K562 (cell line): ENCODE measurements at regions not wholly inside any gene's neighbourhood (a gene's known extent, or its start where the extent isn't known, plus 50 kb on each side); places are given as distances from the start of the nearest gene placed in this dataset.

Source experiments
- CEBPB ChIP-seq: fragments of 450-650 bp; IDR thresholded peaks from 2 replicates; pipeline ENCODE4 v1.6.1; 2016; ENCODE audit warnings: missing genetic modification characterization, missing compliant biosample characterization
- DIDO1 ChIP-seq: fragments of 450-650 bp; IDR thresholded peaks from 2 replicates; pipeline ENCODE4 v1.6.1; 2016; ENCODE audit warnings: low read depth, missing biosample characterization, missing genetic modification characterization
- ELF2 ChIP-seq: fragments of 250-450 bp; sonication (Bioruptor Pico); IDR thresholded peaks from 2 replicates; pipeline ENCODE4 v1.5.0; 2021; ENCODE audit warnings: mild to moderate bottlenecking
- ETV6 ChIP-seq, 3 experiments: fragments of 150-350 bp in 1 of 3; sonication (generic) in 1 of 3; formaldehyde crosslinking in 1 of 3; IDR thresholded peaks; 2 replicates each; pipeline versions ENCODE4 v1.6.1 to v1.8.0; 2014 to 2022; ENCODE audit warnings: borderline replicate concordance in 2 of 3, low read depth in 2 of 3, antibody characterized with exemption in 1 of 3, low read length in 1 of 3, mild to moderate bottlenecking in 1 of 3, missing genetic modification reagents in 1 of 3
- MBD2 ChIP-seq: sonication (generic); IDR thresholded peaks from 2 replicates; pipeline ENCODE4 v1.6.1; 2016; ENCODE audit warnings: low read depth, borderline replicate concordance
- MCM2 ChIP-seq: fragments of 450-650 bp; IDR thresholded peaks from 2 replicates; pipeline ENCODE4 v1.6.1; 2017; ENCODE audit warnings: low read depth, mild to moderate bottlenecking
- MTA3 ChIP-seq: fragments of 450-650 bp; formaldehyde crosslinking; IDR thresholded peaks from 2 replicates; pipeline ENCODE4 v1.6.1; 2017; ENCODE audit warnings: mild to moderate bottlenecking, borderline replicate concordance
- NR3C1 ChIP-seq: sonication (generic); formaldehyde crosslinking; IDR thresholded peaks from 2 replicates; pipeline ENCODE4 v1.8.1; 2022; ENCODE audit warnings: missing genetic modification reagents
- SETDB1 ChIP-seq: IDR thresholded peaks from one replicate; pipeline ENCODE4 v1.6.1; 2012; ENCODE audit warnings: low read length, control low read depth, inconsistent platforms
- SMARCA4 ChIP-seq: fragments of 450-650 bp; IDR thresholded peaks from 2 replicates; pipeline ENCODE4 v1.6.1; 2016
- TEAD4 ChIP-seq, 2 experiments: sonication (generic) in 1 of 2; formaldehyde crosslinking in 1 of 2; IDR thresholded peaks; 2 replicates each; pipeline versions ENCODE4 v1.6.1 to v1.8.0; 2012 to 2022; ENCODE audit warnings: borderline replicate concordance in 1 of 2, inconsistent platforms in 1 of 2, low read length in 1 of 2, mild to moderate bottlenecking in 1 of 2, missing genetic modification reagents in 1 of 2
- TOE1 ChIP-seq, 2 experiments: fragments of 450-650 bp in 1 of 2; sonication (generic) in 1 of 2; formaldehyde crosslinking in 1 of 2; IDR thresholded peaks; 2 replicates each; pipeline versions ENCODE4 v1.7.1 to v1.8.0; 2016 to 2022; ENCODE audit warnings: borderline replicate concordance in 2 of 2, mild to moderate bottlenecking in 2 of 2, antibody characterized with exemption in 1 of 2, inconsistent platforms in 1 of 2, low read depth in 1 of 2, missing genetic modification reagents in 1 of 2, moderate library complexity in 1 of 2
- XRCC4 ChIP-seq: IDR thresholded peaks from one replicate; pipeline ENCODE4 v1.6.1; 2011; ENCODE audit not compliant: insufficient read depth, insufficient read length; ENCODE audit errors: extremely low read depth
- ZBTB1 ChIP-seq: sonication (generic); formaldehyde crosslinking; IDR thresholded peaks from 2 replicates; pipeline ENCODE4 v1.8.1; 2023; ENCODE audit warnings: missing genetic modification reagents, low read depth, mild to moderate bottlenecking, borderline replicate concordance
- ZNF184 ChIP-seq: sonication (generic); formaldehyde crosslinking; IDR thresholded peaks from 2 replicates; pipeline ENCODE4 v1.5.0; 2020; ENCODE audit warnings: missing genetic modification reagents
- ZNF197 ChIP-seq: fragments of 200-800 bp; sonication (Bioruptor generic); IDR thresholded peaks from 2 replicates; pipeline ENCODE4 v1.6.1; 2016; ENCODE audit warnings: low read depth, missing genetic modification characterization, missing compliant biosample characterization
- ZNF217 ChIP-seq: sonication (generic); formaldehyde crosslinking; IDR thresholded peaks from 2 replicates; pipeline ENCODE4 v1.8.0; 2022; ENCODE audit warnings: mild to moderate bottlenecking, missing genetic modification reagents
- ZNF785 ChIP-seq: fragments of 250-450 bp; sonication (Bioruptor Pico); IDR thresholded peaks from 2 replicates; pipeline ENCODE4 v1.4.0; 2020; ENCODE audit warnings: mild to moderate bottlenecking
- ZZZ3 ChIP-seq: fragments of 450-650 bp; IDR thresholded peaks from 2 replicates; pipeline ENCODE4 v1.6.1; 2016; ENCODE audit warnings: antibody characterized with exemption, mild to moderate bottlenecking, moderate library complexity
- TF ChIP-seq, protein P1 (sequence below): fragments of 450-650 bp; IDR thresholded peaks from 2 replicates; pipeline ENCODE4 v1.6.1; 2014; ENCODE audit warnings: low read depth, mild to moderate bottlenecking, moderate library complexity, borderline replicate concordance
- TF ChIP-seq, protein P2 (sequence below): sonication (generic); formaldehyde crosslinking; IDR thresholded peaks from 2 replicates; pipeline ENCODE4 v1.8.0; 2022; ENCODE audit warnings: missing genetic modification reagents, mild to moderate bottlenecking, borderline replicate concordance
- TF ChIP-seq, protein P3 (sequence below), 2 experiments: fragments of 450-650 bp; IDR thresholded peaks; 2 replicates each; pipeline ENCODE4 v1.6.1; 2018; ENCODE audit warnings: mild to moderate bottlenecking in 2 of 2, low read depth in 1 of 2; ENCODE audit not compliant: partially characterized antibody in 2 of 2

DNA sequence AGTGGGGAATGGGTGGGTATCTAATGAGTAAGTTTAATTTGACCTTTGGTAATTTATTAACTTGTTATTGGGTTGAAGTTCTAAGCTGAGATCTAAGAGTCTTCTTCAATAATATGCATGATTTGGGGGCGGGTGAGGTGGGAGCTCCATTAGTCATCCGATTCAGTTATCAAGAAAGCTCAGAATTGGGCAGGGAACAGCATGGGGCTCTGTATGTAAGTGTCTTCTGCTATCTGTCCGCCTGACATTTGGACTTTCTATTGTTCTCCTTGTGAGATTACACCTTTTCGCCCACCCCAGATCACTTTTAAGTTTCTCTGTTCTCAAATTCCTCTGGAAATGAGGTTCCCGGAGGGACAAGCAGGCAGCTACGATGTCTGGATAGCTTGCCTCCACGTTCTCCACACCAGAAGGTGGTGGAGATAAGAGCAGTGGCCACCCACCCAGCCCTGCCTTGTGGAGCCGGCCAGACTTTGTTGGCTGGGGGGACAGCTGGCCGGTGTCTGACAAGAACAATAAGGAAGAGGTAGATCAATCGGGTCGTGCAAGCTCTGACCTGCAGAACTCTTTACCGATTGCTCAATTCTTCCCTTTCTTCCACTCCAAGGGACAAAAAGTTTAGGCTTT is 75.5 kb upstream of the GATA6 start (continued):
- TF ChIP-seq SETDB1 (no peak), MCM2 (no peak), ZZZ3 (no peak), NR3C1 (CRISPR knock-in tag) (no peak), ZNF785 (no peak), ZNF184 (no peak), TEAD4 (IDR thresholded peaks at IDR 0.05; ENCODE audit: low read length) (peak; percentile 95), TEAD4 (CRISPR knock-in tag; IDR thresholded peaks at IDR 0.05; ENCODE audit: borderline replicate concordance) (no peak), TOE1 (IDR thresholded peaks at IDR 0.05; ENCODE audit: borderline replicate concordance) (no peak), TOE1 (CRISPR knock-in tag; IDR thresholded peaks at IDR 0.05; ENCODE audit: borderline replicate concordance, low read depth) (no peak), SMARCA4 (peak; percentile 94), ETV6 (IDR thresholded peaks at IDR 0.05; ENCODE audit: borderline replicate concordance in 1 of 2, low read depth in 2 of 2, low read length in 1 of 2) (no peak), ETV6 (CRISPR knock-in tag; IDR thresholded peaks at IDR 0.05; ENCODE audit: borderline replicate concordance) (no peak), MBD2 (peak; percentile 69), XRCC4 (no peak), ZNF217 (CRISPR knock-in tag) (no peak), MTA3 (peak; percentile 81), DIDO1 (tag) (no peak), CEBPB (tag) (peak; percentile 92), ZBTB1 (CRISPR knock-in tag) (no peak), ZNF197 (CRISPR knock-in tag) (no peak), ELF2 (no peak)
- TF ChIP-seq, protein P1, sequence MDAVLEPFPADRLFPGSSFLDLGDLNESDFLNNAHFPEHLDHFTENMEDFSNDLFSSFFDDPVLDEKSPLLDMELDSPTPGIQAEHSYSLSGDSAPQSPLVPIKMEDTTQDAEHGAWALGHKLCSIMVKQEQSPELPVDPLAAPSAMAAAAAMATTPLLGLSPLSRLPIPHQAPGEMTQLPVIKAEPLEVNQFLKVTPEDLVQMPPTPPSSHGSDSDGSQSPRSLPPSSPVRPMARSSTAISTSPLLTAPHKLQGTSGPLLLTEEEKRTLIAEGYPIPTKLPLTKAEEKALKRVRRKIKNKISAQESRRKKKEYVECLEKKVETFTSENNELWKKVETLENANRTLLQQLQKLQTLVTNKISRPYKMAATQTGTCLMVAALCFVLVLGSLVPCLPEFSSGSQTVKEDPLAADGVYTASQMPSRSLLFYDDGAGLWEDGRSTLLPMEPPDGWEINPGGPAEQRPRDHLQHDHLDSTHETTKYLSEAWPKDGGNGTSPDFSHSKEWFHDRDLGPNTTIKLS: peak; percentile 64; the same call in 1 of the 2 replicates
- TF ChIP-seq, protein P2, sequence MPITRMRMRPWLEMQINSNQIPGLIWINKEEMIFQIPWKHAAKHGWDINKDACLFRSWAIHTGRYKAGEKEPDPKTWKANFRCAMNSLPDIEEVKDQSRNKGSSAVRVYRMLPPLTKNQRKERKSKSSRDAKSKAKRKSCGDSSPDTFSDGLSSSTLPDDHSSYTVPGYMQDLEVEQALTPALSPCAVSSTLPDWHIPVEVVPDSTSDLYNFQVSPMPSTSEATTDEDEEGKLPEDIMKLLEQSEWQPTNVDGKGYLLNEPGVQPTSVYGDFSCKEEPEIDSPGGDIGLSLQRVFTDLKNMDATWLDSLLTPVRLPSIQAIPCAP (CRISPR knock-in tag): no peak
- TF ChIP-seq, protein P3, sequence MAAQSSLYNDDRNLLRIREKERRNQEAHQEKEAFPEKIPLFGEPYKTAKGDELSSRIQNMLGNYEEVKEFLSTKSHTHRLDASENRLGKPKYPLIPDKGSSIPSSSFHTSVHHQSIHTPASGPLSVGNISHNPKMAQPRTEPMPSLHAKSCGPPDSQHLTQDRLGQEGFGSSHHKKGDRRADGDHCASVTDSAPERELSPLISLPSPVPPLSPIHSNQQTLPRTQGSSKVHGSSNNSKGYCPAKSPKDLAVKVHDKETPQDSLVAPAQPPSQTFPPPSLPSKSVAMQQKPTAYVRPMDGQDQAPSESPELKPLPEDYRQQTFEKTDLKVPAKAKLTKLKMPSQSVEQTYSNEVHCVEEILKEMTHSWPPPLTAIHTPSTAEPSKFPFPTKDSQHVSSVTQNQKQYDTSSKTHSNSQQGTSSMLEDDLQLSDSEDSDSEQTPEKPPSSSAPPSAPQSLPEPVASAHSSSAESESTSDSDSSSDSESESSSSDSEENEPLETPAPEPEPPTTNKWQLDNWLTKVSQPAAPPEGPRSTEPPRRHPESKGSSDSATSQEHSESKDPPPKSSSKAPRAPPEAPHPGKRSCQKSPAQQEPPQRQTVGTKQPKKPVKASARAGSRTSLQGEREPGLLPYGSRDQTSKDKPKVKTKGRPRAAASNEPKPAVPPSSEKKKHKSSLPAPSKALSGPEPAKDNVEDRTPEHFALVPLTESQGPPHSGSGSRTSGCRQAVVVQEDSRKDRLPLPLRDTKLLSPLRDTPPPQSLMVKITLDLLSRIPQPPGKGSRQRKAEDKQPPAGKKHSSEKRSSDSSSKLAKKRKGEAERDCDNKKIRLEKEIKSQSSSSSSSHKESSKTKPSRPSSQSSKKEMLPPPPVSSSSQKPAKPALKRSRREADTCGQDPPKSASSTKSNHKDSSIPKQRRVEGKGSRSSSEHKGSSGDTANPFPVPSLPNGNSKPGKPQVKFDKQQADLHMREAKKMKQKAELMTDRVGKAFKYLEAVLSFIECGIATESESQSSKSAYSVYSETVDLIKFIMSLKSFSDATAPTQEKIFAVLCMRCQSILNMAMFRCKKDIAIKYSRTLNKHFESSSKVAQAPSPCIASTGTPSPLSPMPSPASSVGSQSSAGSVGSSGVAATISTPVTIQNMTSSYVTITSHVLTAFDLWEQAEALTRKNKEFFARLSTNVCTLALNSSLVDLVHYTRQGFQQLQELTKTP (IDR thresholded peaks at IDR 0.05; ENCODE audit: low read depth in 1 of 2, partially characterized antibody in 2 of 2): no peak
